Tibial artery (tissue), 4 donors: ENCODE measurements at regions not wholly inside any gene's neighbourhood (a gene's known extent, or its start where the extent isn't known, plus 50 kb on each side); places are given as distances from the start of the nearest gene placed in this dataset.

Source experiments
- DNase-seq, 2 donors: peaks; one replicate each; pipeline ENCODE4 v3.0.0-alpha.2; 2019
- H3K27ac ChIP-seq, 2 donors: fragments of 200-600 bp; sonication (generic) in 1 of 2; 1 replicate in 1 of 2; 2 replicates in 1 of 2; pipeline ENCODE4 v1.5.1; 2018 to 2019; ENCODE audit warnings: mild to moderate bottlenecking in 1 of 2
- H3K27me3 ChIP-seq, 2 donors: fragments of 200-600 bp; sonication (generic) in 1 of 2; one replicate each; pipeline versions ENCODE4 v1.5.1 to v1.6.0; 2016 to 2019
- H3K36me3 ChIP-seq, 3 donors: fragments of 200-600 bp; sonication (generic) in 2 of 3; one replicate each; pipeline ENCODE4 v1.5.1; 2016 to 2019; ENCODE audit warnings: mild to moderate bottlenecking in 2 of 3
- H3K4me1 ChIP-seq, 4 donors: fragments of 200-600 bp; sonication (generic) in 2 of 4; 1 replicate in 3 of 4; 2 replicates in 1 of 4; pipeline ENCODE4 v1.5.1; 2016 to 2019
- H3K4me3 ChIP-seq, 2 donors: fragments of 200-600 bp; sonication (generic) in 1 of 2; 1 replicate in 1 of 2; 2 replicates in 1 of 2; pipeline ENCODE4 v1.5.1; 2018 to 2019; ENCODE audit warnings: mild to moderate bottlenecking in 2 of 2
- H3K9me3 ChIP-seq, 3 donors: fragments of 200-600 bp; sonication (generic) in 1 of 3; one replicate each; pipeline ENCODE4 v1.5.1; 2016 to 2019
- intact Hi-C: fragments of 100-400 bp; cut with DNase I; formaldehyde crosslinking; loops from one replicate; pipeline ENCODE4 v1.15.0; 2023; ENCODE audit warnings: low total_unique reads
- TF ChIP-seq, protein P1 (sequence below), 2 experiments: fragments of 200-600 bp in 1 of 2; fragments of 450-650 bp in 1 of 2; IDR thresholded peaks; one replicate each; pipeline ENCODE4 v1.5.1; 2017 to 2019; ENCODE audit warnings: antibody characterized with exemption in 2 of 2, mild to moderate bottlenecking in 1 of 2, moderate library complexity in 1 of 2

DNA sequence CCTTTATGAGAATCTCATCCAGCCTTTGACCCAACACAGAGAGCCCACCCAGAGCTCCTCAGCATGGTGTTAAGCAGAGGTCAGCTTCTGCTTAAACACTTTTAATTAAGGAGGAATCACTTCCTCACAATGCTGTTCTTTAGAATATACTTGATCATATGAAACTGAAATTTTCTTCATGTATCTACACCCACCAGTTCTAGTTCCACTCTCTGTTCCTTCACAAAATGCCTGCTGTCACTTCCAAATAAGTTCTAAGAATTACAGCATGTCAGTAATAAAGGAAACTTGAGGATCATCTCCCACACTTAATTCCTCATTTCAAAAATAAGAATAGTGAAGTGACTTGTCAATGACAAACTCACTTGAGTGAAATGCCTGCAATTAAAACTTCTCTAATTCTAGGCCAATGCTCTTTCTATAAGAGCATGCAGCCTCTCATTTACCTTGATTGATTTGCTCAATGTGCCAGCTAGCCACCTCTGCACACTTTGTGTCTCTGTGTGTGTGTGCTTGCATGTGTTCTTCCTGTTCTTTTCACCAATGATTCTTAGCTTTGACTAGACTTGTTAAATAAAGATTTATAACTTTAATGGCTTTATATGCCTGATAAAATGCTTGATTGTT is 356.3 kb downstream of the PLPP3 start:
- H3K27ac ChIP-seq: no peak overlapping the region
- intact Hi-C loops: no loop called here
- H3K36me3 ChIP-seq: no peaks in the 10 kb centered on the region
- no peaks in the 10 kb centered on the region for H3K27me3 ChIP-seq
- H3K4me3 ChIP-seq: no peak overlapping the region
- no peaks in the 10 kb centered on the region for H3K9me3 ChIP-seq
- H3K4me1 ChIP-seq: no peaks in the 10 kb centered on the region
- TF ChIP-seq, protein P1, sequence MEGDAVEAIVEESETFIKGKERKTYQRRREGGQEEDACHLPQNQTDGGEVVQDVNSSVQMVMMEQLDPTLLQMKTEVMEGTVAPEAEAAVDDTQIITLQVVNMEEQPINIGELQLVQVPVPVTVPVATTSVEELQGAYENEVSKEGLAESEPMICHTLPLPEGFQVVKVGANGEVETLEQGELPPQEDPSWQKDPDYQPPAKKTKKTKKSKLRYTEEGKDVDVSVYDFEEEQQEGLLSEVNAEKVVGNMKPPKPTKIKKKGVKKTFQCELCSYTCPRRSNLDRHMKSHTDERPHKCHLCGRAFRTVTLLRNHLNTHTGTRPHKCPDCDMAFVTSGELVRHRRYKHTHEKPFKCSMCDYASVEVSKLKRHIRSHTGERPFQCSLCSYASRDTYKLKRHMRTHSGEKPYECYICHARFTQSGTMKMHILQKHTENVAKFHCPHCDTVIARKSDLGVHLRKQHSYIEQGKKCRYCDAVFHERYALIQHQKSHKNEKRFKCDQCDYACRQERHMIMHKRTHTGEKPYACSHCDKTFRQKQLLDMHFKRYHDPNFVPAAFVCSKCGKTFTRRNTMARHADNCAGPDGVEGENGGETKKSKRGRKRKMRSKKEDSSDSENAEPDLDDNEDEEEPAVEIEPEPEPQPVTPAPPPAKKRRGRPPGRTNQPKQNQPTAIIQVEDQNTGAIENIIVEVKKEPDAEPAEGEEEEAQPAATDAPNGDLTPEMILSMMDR (IDR thresholded peaks at IDR 0.05): no peak
- no peak for DNase-seq

DNA sequence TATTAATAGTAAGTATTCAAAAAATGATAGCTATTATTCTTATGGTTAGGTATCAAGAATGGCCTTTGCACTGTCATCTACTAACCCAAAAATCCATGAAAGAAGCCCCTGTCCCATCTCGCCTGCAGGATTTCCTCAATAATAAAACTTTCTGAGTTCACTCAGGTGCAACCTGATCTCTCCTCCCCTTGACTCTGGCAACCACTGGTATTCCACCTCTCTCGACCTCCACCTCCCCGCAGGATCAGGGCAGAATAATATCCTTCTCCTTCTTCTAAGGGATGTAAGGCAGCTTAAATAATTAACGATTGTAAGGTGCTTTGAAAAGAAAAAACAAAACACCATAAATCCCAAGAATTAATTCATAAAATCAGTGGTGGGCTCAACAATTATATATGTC is 359.3 kb downstream of the PLPP3 start:
- TF ChIP-seq, protein P1 (IDR thresholded peaks at IDR 0.05): no peak
- Histone ChIP-seq H3K4me1 (peaks cover 0 to 12% (median 0%) of the 10 kb centered on the region in 4 donors), H3K36me3 (no peaks in the 10 kb centered on the region), H3K27me3 (no peaks in the 10 kb centered on the region), H3K4me3 (no peak overlapping the region), H3K9me3 (no peaks in the 10 kb centered on the region), H3K27ac (no peak overlapping the region)
- intact Hi-C loops: no loop called here
- DNase-seq: no peak

- no peaks in the 10 kb centered on the region for H3K9me3 ChIP-seq
- H3K27ac ChIP-seq: no peak overlapping the region
- no peak overlapping the region for H3K4me3 ChIP-seq
- no peaks in the 10 kb centered on the region for H3K36me3 ChIP-seq
- TF ChIP-seq, protein P1 (IDR thresholded peaks at IDR 0.05): no peak
- intact Hi-C loops: no loop called here
- H3K4me1 ChIP-seq: peaks cover 0 to 12% (median 0%) of the 10 kb centered on the region in 4 donors
- no peaks in the 10 kb centered on the region for H3K27me3 ChIP-seq
- DNase-seq: no peak
Measured at GRCh38 chr1:56218023-56218422, 361.3 kb downstream of the PLPP3 start.

- Histone ChIP-seq H3K27ac (peak overlapping the region in 1 of 2 donors; percentile 21), H3K36me3 (no peaks in the 10 kb centered on the region), H3K4me1 (peaks cover 0 to 13% (median 0%) of the 10 kb centered on the region in 4 donors), H3K9me3 (no peaks in the 10 kb centered on the region), H3K27me3 (no peaks in the 10 kb centered on the region), H3K4me3 (no peak overlapping the region)
- peak in 1 of 2 donors; percentile 26 for DNase-seq
- intact Hi-C loops: no loop called here
- TF ChIP-seq, protein P1 (IDR thresholded peaks at IDR 0.05): no peak
Measured at GRCh38 chr1:56216218-56216617, 363.1 kb downstream of the PLPP3 start.

DNA sequence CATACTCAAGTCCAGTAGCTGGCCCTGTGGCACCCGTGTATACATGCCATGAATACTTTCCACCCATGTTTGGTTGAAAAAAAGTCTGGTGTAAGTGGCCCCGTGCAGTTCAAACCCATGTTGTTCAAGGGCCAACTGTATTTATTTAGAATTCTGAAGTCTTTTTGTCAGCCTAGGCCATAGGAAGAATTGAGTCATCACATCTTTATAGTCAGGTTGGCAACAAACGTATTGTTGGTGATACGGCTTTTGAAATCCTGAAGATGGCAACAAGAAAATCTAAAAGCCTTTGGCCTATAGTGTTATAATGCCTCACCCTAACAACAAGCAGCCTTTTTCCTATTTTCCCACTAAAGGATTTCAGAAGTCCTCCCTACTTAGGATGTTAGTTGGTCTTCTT is 363.6 kb downstream of the PLPP3 start:
- Histone ChIP-seq H3K36me3 (no peaks in the 10 kb centered on the region), H3K27me3 (no peaks in the 10 kb centered on the region), H3K4me1 (peaks cover 0 to 17% (median 0%) of the 10 kb centered on the region in 4 donors), H3K4me3 (no peak overlapping the region), H3K27ac (peak overlapping the region in 1 of 2 donors; percentile 21), H3K9me3 (no peaks in the 10 kb centered on the region)
- DNase-seq: no peak
- TF ChIP-seq, protein P1 (IDR thresholded peaks at IDR 0.05): no peak
- intact Hi-C loops: no loop called here
